Ishikawa (cell line): ENCODE measurements at regions not wholly inside any gene's neighbourhood (a gene's known extent, or its start where the extent isn't known, plus 50 kb on each side); places are given as distances from the start of the nearest gene placed in this dataset.

Experiments
- CEBPB ChIP-seq: IDR thresholded peaks from 2 replicates; pipeline ENCODE4 v1.6.1; 2012
- CREB1 ChIP-seq: IDR thresholded peaks from 2 replicates; pipeline ENCODE4 v1.6.1; 2012; ENCODE audit warnings: low read depth
- EGR1 ChIP-seq: IDR thresholded peaks from 2 replicates; pipeline ENCODE4 v1.6.1; 2012
- EP300 ChIP-seq: IDR thresholded peaks from 2 replicates; pipeline ENCODE4 v1.6.1; 2012; ENCODE audit warnings: borderline replicate concordance
- FOXM1 ChIP-seq: IDR thresholded peaks from 2 replicates; pipeline ENCODE4 v1.6.1; 2012; ENCODE audit warnings: low read depth, borderline replicate concordance
- MAX ChIP-seq: IDR thresholded peaks from 2 replicates; pipeline ENCODE4 v1.6.1; 2012
- NFIC ChIP-seq: IDR thresholded peaks from 2 replicates; pipeline ENCODE4 v1.6.1; 2012
- RAD21 ChIP-seq: IDR thresholded peaks from 2 replicates; pipeline ENCODE4 v1.6.1; 2012; ENCODE audit warnings: low read depth
- REST ChIP-seq: IDR thresholded peaks from 2 replicates; pipeline ENCODE4 v1.6.1; 2012; ENCODE audit warnings: low read depth, mild to moderate bottlenecking
- TAF1 ChIP-seq: IDR thresholded peaks from 2 replicates; pipeline ENCODE4 v1.6.1; 2012; ENCODE audit warnings: low read depth, mild to moderate bottlenecking
- TCF12 ChIP-seq: IDR thresholded peaks from 2 replicates; pipeline ENCODE4 v1.6.1; 2012; ENCODE audit warnings: low read depth
- TEAD4 ChIP-seq: IDR thresholded peaks from 2 replicates; pipeline ENCODE4 v1.6.1; 2012
- USF1 ChIP-seq: IDR thresholded peaks from 2 replicates; pipeline ENCODE4 v1.6.1; 2012
- YY1 ChIP-seq: IDR thresholded peaks from 2 replicates; pipeline ENCODE4 v1.6.1; 2012; ENCODE audit warnings: low read depth
- ZBTB7A ChIP-seq: IDR thresholded peaks from 2 replicates; pipeline ENCODE4 v1.6.1; 2012; ENCODE audit warnings: low read depth

GRCh38 chr22:27627444-27627833 is 174.1 kb downstream of the MN1 start:
- no peak for TF ChIP-seq FOXM1
- TF ChIP-seq RAD21: no peak
- no peak for TF ChIP-seq USF1
- no peak for TF ChIP-seq CREB1
- no peak for TF ChIP-seq MAX
- no peak for TF ChIP-seq ZBTB7A
- TF ChIP-seq EGR1: no peak
- no peak for TF ChIP-seq TEAD4
- TF ChIP-seq NFIC: no peak

GRCh38 chr22:27627901-27628300 is 173.7 kb downstream of the MN1 start:
- TF ChIP-seq TEAD4 (no peak), YY1 (no peak), ZBTB7A (no peak), EP300 (no peak), CEBPB (no peak), RAD21 (no peak), MAX (no peak), TAF1 (no peak), EGR1 (no peak), USF1 (no peak), FOXM1 (no peak), NFIC (no peak), REST (no peak), TCF12 (no peak), CREB1 (no peak)

- TF ChIP-seq EP300: no peak
- no peak for TF ChIP-seq ZBTB7A
- no peak for TF ChIP-seq TAF1
- no peak for TF ChIP-seq TCF12
- TF ChIP-seq MAX: no peak
- no peak for TF ChIP-seq EGR1
- TF ChIP-seq CEBPB: no peak
- TF ChIP-seq NFIC: no peak
- TF ChIP-seq REST: no peak
These were observed 173.2 kb downstream of the MN1 start for GRCh38 chr22:27628341-27628740.

- no peak for TF ChIP-seq TEAD4
- TF ChIP-seq TCF12: 0 out of 2 replicates have a peak, but pooled peaks have one; percentile 44
- no peak for TF ChIP-seq EP300
- no peak for TF ChIP-seq REST
- 0 out of 2 replicates have a peak, but pooled peaks have one; percentile 28 for TF ChIP-seq YY1
- peak; percentile 47; the same call in 1 of the 2 replicates for TF ChIP-seq EGR1
- TF ChIP-seq MAX: peak; percentile 68
These were observed 172.5 kb downstream of the MN1 start for GRCh38 chr22:27628891-27629631.
